Ecto neural progenitor cell (in vitro differentiated cells): ENCODE measurements at regions not wholly inside any gene's neighbourhood (a gene's known extent, or its start where the extent isn't known, plus 50 kb on each side); places are given as distances from the start of the nearest gene placed in this dataset.

Experiments
- DNase-seq: peaks from one replicate; pipeline ENCODE4 v3.0.0-alpha.2; 2018; ENCODE audit warnings: low spot score

GRCh38 chr1:218526198-218526580 lies 181.1 kb downstream of the TGFB2 start:
- DNase-seq: no peak

- no peak for DNase-seq
These were observed 182.6 kb downstream of the TGFB2 start for GRCh38 chr1:218527737-218528136.

GRCh38 chr1:218529646-218530300 lies 184.6 kb downstream of the TGFB2 start:
- no peak for DNase-seq

- DNase-seq: no peak
These were observed 186.8 kb downstream of the TGFB2 start for GRCh38 chr1:218531936-218532335.

GRCh38 chr1:218536296-218536986 lies 191.3 kb downstream of the TGFB2 start:
- no peak for DNase-seq

GRCh38 chr1:218537122-218537913 lies 192.2 kb downstream of the TGFB2 start:
- no peak for DNase-seq

- no peak for DNase-seq
These were observed 193.2 kb downstream of the TGFB2 start for GRCh38 chr1:218538341-218538740.

GRCh38 chr1:218546314-218546713 lies 201.2 kb downstream of the TGFB2 start:
- no peak for DNase-seq

GRCh38 chr1:218547957-218548730 lies 203.0 kb downstream of the TGFB2 start:
- DNase-seq: no peak

GRCh38 chr1:218548764-218549163 lies 203.6 kb downstream of the TGFB2 start:
- no peak for DNase-seq

GRCh38 chr1:218553197-218553596 lies 208.1 kb downstream of the TGFB2 start:
- no peak for DNase-seq

GRCh38 chr1:218556016-218556415 lies 210.9 kb downstream of the TGFB2 start:
- DNase-seq: no peak

GRCh38 chr1:218557731-218558130 lies 212.6 kb downstream of the TGFB2 start:
- DNase-seq: no peak

GRCh38 chr1:218558271-218558810 lies 213.2 kb downstream of the TGFB2 start:
- no peak for DNase-seq

GRCh38 chr1:218565377-218565776 lies 220.2 kb downstream of the TGFB2 start:
- DNase-seq: no peak

GRCh38 chr1:218568962-218569550 lies 223.9 kb downstream of the TGFB2 start:
- DNase-seq: no peak

GRCh38 chr1:218570456-218570855 lies 225.3 kb downstream of the TGFB2 start:
- DNase-seq: no peak

- no peak for DNase-seq
These were observed 226.4 kb downstream of the TGFB2 start for GRCh38 chr1:218571491-218571890.

GRCh38 chr1:218572050-218572449 lies 226.9 kb downstream of the TGFB2 start:
- DNase-seq: no peak

GRCh38 chr1:218573925-218574324 lies 228.8 kb downstream of the TGFB2 start:
- no peak for DNase-seq

- DNase-seq: no peak
These were observed 229.9 kb downstream of the TGFB2 start for GRCh38 chr1:218575079-218575478.

GRCh38 chr1:218575856-218576255 lies 230.7 kb downstream of the TGFB2 start:
- no peak for DNase-seq
